ENCODE measurements at regions not wholly inside any gene's neighbourhood (a gene's known extent, or its start where the extent isn't known, plus 50 kb on each side); places are given as distances from the start of the nearest gene placed in this dataset.

GRCh38 chr13:34035178-34035577 is 217.2 kb downstream of the RFC3 start:
- H3K4me3 ChIP-seq (ENCODE audit: low read length): no peak overlapping the region
- DNase-seq (ENCODE audit: low read depth): no peak
- no peak for TF ChIP-seq CTCF (conservative IDR thresholded peaks at IDR 0.05; ENCODE audit: low read length)

GRCh38 chr13:34035676-34036325 is 217.9 kb downstream of the RFC3 start:
- H3K4me3 ChIP-seq (ENCODE audit: low read length): no peak overlapping the region
- TF ChIP-seq CTCF (conservative IDR thresholded peaks at IDR 0.05; ENCODE audit: low read length): no peak
- DNase-seq (ENCODE audit: low read depth): no peak

GRCh38 chr13:34037636-34038540 is 219.9 kb downstream of the RFC3 start:
- no peak for DNase-seq (ENCODE audit: low read depth)
- no peak for TF ChIP-seq CTCF (conservative IDR thresholded peaks at IDR 0.05; ENCODE audit: low read length)
- H3K4me3 ChIP-seq (ENCODE audit: low read length): no peak overlapping the region

GRCh38 chr13:34038541-34039068 is 220.7 kb downstream of the RFC3 start:
- TF ChIP-seq CTCF (conservative IDR thresholded peaks at IDR 0.05; ENCODE audit: low read length): no peak
- no peak for DNase-seq (ENCODE audit: low read depth)
- no peak overlapping the region for H3K4me3 ChIP-seq (ENCODE audit: low read length)

GRCh38 chr13:34039678-34040077 is 221.7 kb downstream of the RFC3 start:
- no peak for DNase-seq (ENCODE audit: low read depth)
- H3K4me3 ChIP-seq (ENCODE audit: low read length): no peak overlapping the region
- no peak for TF ChIP-seq CTCF (conservative IDR thresholded peaks at IDR 0.05; ENCODE audit: low read length)

GRCh38 chr13:34040863-34041262 is 222.9 kb downstream of the RFC3 start:
- no peak for DNase-seq (ENCODE audit: low read depth)
- TF ChIP-seq CTCF (conservative IDR thresholded peaks at IDR 0.05; ENCODE audit: low read length): no peak
- H3K4me3 ChIP-seq (ENCODE audit: low read length): no peak overlapping the region

Data from AG10803 (cell line).